ENCODE measurements at regions not wholly inside any gene's neighbourhood (a gene's known extent, or its start where the extent isn't known, plus 50 kb on each side); places are given as distances from the start of the nearest gene placed in this dataset.

DNA sequence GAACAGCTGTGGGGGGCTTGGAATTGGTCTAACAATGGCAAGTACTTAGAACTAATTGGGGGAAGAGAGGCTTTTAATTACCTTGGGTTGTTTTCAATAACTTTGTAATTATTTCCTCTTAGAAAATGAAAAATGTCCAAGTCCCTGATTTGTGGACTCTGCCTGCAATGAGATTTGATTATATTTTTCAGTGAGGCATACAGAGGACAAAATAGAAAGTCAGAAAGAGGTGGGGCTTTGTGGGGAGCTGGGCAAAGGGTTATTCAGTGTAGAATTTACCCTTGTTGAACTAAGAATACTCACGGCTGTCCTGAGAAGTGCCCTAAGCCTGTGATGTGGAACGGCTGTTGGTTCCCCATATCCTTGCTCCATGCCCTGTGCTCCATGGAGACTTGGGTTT, 153.0 kb downstream of the ICE1 start:
- no peaks in the 10 kb centered on the region for H3K9me3 ChIP-seq (ENCODE audit: control insufficient read depth, insufficient read depth, low read length)
- Mint-ChIP-seq H3K9me3 (no peaks in the 10 kb centered on the region), H3K4me1 (no peaks in the 10 kb centered on the region), H3K36me3 (no peaks in the 10 kb centered on the region), H3K27me3 (ENCODE audit: low read depth in 2 of 2) (peaks cover 6% of the 10 kb centered on the region in 2 donors), H3K4me3 (no peak overlapping the region), H3K27ac (no peak overlapping the region)
- 80% methylated on average over 2 of the region's 2 CpGs for WGBS (ENCODE audit: insufficient coverage)
- H3K36me3 ChIP-seq (ENCODE audit: control insufficient read depth, insufficient read depth, low read length) = no peaks in the 10 kb centered on the region
- H3K4me3 ChIP-seq (ENCODE audit: low read length) = no peak overlapping the region
- no peak for ATAC-seq
- intact Hi-C loops (cut with micrococcal nuclease) = no loop called here
- no peaks in the 10 kb centered on the region for H3K27me3 ChIP-seq (ENCODE audit: control insufficient read depth, insufficient read depth, low read length)
- H3K4me1 ChIP-seq (ENCODE audit: control insufficient read depth, insufficient read depth, low read length) = no peaks in the 10 kb centered on the region
- H3K27ac ChIP-seq (ENCODE audit: low read length) = no peak overlapping the region
- TF ChIP-seq, protein P1, sequence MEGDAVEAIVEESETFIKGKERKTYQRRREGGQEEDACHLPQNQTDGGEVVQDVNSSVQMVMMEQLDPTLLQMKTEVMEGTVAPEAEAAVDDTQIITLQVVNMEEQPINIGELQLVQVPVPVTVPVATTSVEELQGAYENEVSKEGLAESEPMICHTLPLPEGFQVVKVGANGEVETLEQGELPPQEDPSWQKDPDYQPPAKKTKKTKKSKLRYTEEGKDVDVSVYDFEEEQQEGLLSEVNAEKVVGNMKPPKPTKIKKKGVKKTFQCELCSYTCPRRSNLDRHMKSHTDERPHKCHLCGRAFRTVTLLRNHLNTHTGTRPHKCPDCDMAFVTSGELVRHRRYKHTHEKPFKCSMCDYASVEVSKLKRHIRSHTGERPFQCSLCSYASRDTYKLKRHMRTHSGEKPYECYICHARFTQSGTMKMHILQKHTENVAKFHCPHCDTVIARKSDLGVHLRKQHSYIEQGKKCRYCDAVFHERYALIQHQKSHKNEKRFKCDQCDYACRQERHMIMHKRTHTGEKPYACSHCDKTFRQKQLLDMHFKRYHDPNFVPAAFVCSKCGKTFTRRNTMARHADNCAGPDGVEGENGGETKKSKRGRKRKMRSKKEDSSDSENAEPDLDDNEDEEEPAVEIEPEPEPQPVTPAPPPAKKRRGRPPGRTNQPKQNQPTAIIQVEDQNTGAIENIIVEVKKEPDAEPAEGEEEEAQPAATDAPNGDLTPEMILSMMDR (IDR thresholded peaks at IDR 0.05) = no peak
- no peak for DNase-seq

DNA sequence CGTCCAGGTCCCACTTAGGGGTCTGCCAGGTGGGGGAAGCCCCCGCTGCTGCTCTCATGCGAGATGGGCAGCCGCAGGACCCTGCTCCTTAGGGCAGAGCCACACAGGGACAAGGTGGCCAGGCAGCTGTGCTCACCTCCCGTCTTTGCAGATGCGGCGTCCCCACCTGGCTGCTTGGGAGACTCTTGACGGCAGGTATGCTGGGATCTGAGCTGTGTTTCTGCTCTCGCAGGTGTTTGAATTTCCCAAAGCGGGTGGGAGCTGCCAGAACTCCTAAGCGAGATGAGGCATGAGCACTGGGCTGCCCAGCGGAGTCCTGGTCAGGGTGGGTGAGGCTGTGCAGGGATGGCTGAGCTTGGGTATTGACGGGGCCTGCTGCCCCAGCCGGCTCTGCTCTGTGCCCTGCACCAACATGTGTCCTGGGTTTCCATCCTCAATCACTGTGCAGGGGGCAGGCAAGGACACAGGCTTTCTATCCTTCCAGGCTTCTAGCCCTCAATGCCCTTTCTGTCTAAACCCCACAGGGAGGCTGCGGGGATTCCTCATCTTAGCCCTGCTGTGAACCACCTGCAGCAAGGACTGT, 151.4 kb downstream of the ICE1 start:
- Mint-ChIP-seq H3K4me3 (no peak overlapping the region), H3K9me3 (no peaks in the 10 kb centered on the region), H3K27me3 (ENCODE audit: low read depth in 2 of 2) (peaks cover 6% of the 10 kb centered on the region in 2 donors), H3K27ac (no peak overlapping the region), H3K4me1 (no peaks in the 10 kb centered on the region), H3K36me3 (no peaks in the 10 kb centered on the region)
- no peak for DNase-seq
- H3K9me3 ChIP-seq (ENCODE audit: control insufficient read depth, insufficient read depth, low read length) = no peaks in the 10 kb centered on the region
- no peaks in the 10 kb centered on the region for H3K36me3 ChIP-seq (ENCODE audit: control insufficient read depth, insufficient read depth, low read length)
- no peak for ATAC-seq
- TF ChIP-seq, protein P1 (IDR thresholded peaks at IDR 0.05) = no peak
- H3K4me3 ChIP-seq (ENCODE audit: low read length) = no peak overlapping the region
- no peaks in the 10 kb centered on the region for H3K27me3 ChIP-seq (ENCODE audit: control insufficient read depth, insufficient read depth, low read length)
- H3K4me1 ChIP-seq (ENCODE audit: control insufficient read depth, insufficient read depth, low read length) = no peaks in the 10 kb centered on the region
- intact Hi-C loops (cut with micrococcal nuclease) = no loop called here
- H3K27ac ChIP-seq (ENCODE audit: low read length) = no peak overlapping the region
- WGBS (ENCODE audit: insufficient coverage) = 92% methylated on average over 15 of the region's 15 CpGs

DNA sequence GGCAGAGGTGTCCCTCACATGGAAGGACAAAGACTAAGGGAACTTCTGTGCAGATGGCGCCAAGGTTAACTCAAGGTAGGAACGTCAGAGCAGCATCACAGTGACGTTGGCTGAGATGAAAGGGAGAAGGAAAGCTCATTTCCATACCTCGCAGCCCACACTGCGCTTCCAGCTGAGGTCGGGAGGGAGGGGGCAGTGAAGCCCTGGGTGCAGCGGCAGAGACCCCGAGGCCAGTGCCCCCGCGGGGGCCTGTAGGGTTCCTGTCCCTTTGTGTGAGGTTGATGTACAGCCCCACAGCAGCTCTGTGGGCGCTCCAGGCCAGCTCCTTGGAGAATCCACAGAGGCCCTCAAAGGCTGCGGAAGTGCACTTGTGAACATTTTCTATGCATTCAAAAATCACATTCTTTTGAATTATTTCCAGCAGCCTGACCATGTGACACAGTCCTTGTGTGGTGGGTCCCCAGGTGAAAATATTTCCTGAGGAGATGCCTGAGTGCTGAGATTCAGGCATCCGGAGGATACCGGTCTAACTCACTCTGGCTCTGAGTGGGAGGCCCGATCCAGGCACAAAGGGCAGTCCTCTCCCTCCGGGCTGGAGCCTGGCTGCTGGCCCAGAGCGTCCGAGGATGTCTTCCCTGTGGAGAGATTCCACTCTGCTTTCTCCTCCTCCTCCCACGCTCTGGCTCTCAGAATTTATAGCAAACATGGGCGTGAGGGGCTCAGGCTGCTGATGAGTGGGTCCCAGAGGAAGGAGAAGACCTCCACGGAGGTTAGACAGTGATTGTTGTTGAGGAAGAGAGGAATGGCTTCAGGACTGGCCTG, 150.7 kb downstream of the ICE1 start:
- H3K4me1 ChIP-seq (ENCODE audit: control insufficient read depth, insufficient read depth, low read length) = no peaks in the 10 kb centered on the region
- intact Hi-C loops (cut with micrococcal nuclease) = no loop called here
- Mint-ChIP-seq H3K27ac (no peak overlapping the region), H3K36me3 (no peaks in the 10 kb centered on the region), H3K9me3 (no peaks in the 10 kb centered on the region), H3K27me3 (ENCODE audit: low read depth in 2 of 2) (peaks cover 6 to 7% of the 10 kb centered on the region in 2 donors), H3K4me3 (no peak overlapping the region), H3K4me1 (no peaks in the 10 kb centered on the region)
- no peaks in the 10 kb centered on the region for H3K27me3 ChIP-seq (ENCODE audit: control insufficient read depth, insufficient read depth, low read length)
- ATAC-seq (no peak), DNase-seq (no peak)
- H3K9me3 ChIP-seq (ENCODE audit: control insufficient read depth, insufficient read depth, low read length) = no peaks in the 10 kb centered on the region
- no peak overlapping the region for H3K4me3 ChIP-seq (ENCODE audit: low read length)
- WGBS (ENCODE audit: insufficient coverage) = 78% methylated on average over 20 of the region's 21 CpGs
- no peaks in the 10 kb centered on the region for H3K36me3 ChIP-seq (ENCODE audit: control insufficient read depth, insufficient read depth, low read length)
- TF ChIP-seq, protein P1 (IDR thresholded peaks at IDR 0.05) = no peak
- no peak overlapping the region for H3K27ac ChIP-seq (ENCODE audit: low read length)
